Stimulated activated CD8-positive, alpha-beta memory T cell treated with anti-CD3 and anti-CD28 coated beads, Interleukin-2, amount 100 ng/mL, for 48 hours (primary cell): ENCODE measurements at regions not wholly inside any gene's neighbourhood (a gene's known extent, or its start where the extent isn't known, plus 50 kb on each side); places are given as distances from the start of the nearest gene placed in this dataset.
"Not testable (repeated sequence)": the region's sequence is repeated elsewhere in the genome, so short reads cannot be mapped to it uniquely, and the experiment has no call there.

Experiments
- DNase-seq, 2 donors: peaks; one replicate each; pipeline ENCODE4 v3.0.0-alpha.2; 2020; ENCODE audit warnings: low read depth in 2 of 2

DNA sequence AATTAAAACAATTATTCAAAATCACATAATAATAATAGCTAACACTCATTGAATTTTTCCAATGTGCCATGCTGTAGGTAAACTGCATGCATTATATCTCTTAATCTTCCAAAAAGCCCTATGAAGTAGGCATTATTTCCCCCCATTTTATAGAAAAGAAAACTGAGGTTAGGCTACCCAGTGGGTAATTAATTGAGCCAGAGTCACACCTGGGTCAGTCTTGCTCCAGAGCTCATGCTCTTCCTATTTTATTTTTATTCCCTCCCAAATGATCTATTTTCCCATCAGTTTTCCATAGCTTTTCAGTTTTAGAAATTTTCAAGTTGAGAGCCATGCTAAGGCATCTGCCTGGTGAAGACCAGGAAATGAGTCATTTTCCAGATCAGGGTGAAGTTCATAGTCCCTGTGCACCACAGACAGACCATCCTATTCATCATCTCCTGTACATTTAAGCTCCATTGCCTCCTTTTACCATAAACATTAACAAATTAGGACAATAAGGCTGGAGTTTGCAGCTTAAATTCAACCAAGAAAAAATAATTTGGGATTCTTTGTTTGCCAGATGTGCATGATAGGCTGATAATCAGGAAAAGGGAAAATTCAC is 417.3 kb downstream of the OTOL1 start:
- no peak for DNase-seq

- no peak for DNase-seq
These were observed 418.3 kb downstream of the OTOL1 start for GRCh38 chr3:161914703-161915417.

DNA sequence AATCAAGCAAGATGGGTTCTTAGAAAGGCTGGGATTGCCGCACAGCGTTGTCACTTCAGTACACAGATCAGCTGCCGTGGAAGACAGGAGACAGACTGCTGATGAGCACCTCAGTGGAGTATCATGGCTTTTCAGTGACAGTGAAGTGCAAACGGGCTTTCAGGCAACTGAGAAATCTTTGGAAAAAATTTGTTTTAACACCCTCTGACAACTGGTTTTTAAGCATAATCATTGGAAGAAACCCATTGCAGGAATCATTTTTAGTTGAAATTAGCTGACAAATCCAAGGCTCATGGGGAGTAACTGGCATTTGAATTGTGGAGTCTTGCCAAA is 418.8 kb downstream of the OTOL1 start:
- no peak for DNase-seq

GRCh38 chr3:161920196-161920595 is 423.6 kb downstream of the OTOL1 start:
- DNase-seq = no peak

DNA sequence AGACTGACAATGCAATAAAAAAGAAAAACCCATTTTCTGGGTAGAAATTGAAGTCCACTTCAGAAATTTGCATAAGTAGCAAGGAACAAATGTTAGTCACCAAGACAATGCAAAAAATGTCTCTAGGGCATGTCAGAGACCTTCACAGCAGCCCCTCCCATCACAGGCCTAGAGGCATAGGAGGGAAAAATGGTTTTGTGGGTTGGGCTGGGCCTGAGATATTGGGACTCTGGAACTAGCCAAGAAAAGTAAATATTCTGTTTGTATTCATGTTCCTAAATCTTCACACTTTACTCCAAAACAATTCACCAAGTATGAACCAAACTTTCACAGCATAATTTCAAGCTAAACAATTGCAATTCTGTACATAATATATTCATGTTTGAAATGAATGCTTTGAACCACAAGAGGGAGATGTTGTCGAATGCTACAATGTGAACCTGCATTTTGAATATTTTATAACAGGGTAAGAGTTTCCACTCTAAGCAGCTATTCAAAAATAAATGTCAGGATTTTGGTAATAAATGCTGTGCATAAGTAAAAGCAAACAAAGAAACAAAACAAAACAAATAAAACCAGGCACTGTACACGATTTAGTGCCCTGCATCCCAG is 429.2 kb downstream of the OTOL1 start:
- DNase-seq = no peak

- DNase-seq = no peak
These were observed 430.5 kb downstream of the OTOL1 start for GRCh38 chr3:161927131-161927530.

DNA sequence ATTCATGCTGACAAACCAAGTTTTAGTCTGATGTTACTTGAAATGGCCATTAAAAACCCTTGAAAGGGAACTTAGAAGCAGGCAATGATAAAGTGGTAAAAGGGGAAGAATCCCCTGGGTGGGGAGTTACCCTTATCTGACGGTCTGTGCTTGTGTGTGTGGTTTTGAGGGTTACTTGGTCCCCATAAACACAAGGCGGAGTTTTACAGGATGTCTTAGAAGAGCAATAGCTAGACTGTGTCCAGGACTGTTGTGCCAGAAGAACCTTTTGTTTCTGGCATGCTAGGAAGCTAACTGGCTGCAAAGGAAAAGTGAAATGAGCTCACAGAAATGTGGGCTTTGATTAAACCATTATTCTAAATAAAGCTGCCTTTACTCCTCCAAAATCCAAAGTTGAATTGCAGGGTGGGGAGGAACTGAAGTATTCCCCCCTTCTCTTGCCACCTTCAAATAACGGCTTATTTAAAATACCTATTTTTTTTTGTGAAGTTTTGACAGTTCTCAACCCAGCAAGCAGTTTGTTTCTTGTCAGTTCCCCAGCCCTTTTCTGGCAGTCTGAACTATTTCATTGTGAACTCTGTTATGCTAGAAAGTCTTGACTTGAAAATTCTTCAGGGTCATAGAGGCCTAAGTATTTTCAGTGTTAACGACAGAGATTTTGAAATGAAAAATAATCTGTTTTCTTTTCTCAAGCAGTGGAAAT is 443.5 kb downstream of the OTOL1 start:
- DNase-seq = no peak

GRCh38 chr3:161940621-161940965 is 444.0 kb downstream of the OTOL1 start:
- no peak for DNase-seq

- DNase-seq = no peak
These were observed 445.3 kb downstream of the OTOL1 start for GRCh38 chr3:161941891-161942290.

DNA sequence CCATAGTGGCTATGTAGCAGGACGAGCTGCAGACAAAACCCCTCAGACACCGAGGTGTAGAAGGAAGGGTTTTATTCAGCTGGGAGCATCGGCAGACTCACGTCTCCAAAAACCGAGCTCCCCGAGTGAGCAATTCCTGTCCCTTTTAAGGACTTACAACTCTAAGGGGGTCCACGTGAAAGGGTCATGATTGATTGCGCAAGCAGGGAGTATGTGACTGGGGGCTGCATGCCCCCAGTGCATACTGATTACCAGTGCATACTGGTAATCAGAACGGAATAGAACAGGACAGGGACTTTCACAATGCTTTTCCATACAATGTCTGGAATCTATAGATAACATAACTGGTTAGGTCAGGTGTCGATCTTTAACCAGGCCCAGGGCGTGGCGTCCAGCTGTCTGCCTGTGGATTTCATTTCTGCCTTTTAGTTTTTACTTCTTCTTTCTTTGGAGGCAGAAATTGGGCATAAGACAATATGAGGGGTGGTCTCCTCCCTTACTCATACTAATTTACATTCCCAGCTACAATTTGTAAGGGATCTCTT is 447.3 kb downstream of the OTOL1 start:
- not testable (repeated sequence) for DNase-seq

- no peak for DNase-seq
These were observed 449.9 kb downstream of the OTOL1 start for GRCh38 chr3:161946443-161946960.

- no peak for DNase-seq
These were observed 453.8 kb downstream of the OTOL1 start for GRCh38 chr3:161950318-161950868.

DNA sequence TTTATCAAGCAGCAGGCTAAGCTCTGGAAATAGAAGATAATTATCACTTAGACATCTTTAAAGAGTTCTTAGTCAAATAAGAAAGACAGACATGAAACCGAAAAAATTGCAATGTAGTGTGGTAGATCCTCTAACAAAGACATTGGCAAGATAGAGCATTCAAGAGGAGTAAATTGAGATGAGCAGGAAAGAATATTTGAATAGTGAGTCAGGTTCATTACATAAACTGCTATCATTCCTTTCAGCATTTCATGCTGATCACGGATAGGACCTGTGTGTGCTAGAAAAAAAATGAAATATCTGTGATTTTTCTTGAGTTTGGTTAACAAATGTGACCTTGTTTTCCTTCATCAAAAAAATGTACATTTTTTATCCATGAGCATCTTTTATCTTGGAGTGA is 460.9 kb downstream of the OTOL1 start:
- DNase-seq = no peak

GRCh38 chr3:161964857-161965256 is 468.2 kb downstream of the OTOL1 start:
- no peak for DNase-seq

GRCh38 chr3:161969867-161970266 is 473.3 kb downstream of the OTOL1 start:
- DNase-seq = no peak

DNA sequence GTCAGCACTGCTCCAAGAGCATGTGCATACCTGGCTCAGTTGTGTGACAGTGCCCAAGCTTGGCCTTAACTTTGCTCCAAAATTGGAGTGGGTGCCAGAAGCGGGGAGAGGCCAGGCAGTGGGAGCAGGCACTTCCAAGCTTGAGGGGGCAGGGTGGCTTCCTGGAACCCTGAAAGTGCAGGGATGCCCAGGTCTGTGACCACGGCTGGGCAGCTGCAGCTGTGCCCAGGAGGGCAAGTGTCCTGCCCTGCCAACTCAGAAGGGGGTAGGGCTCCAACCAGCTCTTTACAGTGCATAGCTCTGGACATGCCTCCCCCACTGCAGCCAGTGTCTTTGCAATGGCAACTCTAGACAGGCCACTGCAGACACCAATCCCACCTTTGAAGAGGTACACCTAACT is 478.6 kb downstream of the OTOL1 start:
- no peak for DNase-seq

DNA sequence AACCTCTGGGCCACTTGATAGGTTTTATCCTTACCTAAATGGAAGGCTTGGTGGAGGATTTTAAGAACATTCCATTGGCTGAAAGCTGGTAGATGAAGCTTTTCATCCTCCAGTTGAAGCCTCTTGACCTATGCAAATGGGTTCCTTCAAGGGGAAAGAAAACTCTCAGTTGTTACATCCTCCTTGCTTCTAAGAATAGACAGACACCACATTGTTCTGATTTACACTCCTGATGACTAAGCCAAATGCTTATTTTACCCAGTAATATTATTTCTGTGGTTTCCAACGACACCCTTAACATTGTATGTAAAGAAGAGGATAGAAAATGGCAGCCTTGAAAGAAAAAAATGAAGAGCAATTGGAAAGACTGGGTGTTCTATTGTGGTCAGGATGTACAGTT is 480.5 kb downstream of the OTOL1 start:
- no peak for DNase-seq

GRCh38 chr3:161977850-161978249 is 481.2 kb downstream of the OTOL1 start:
- no peak for DNase-seq

DNA sequence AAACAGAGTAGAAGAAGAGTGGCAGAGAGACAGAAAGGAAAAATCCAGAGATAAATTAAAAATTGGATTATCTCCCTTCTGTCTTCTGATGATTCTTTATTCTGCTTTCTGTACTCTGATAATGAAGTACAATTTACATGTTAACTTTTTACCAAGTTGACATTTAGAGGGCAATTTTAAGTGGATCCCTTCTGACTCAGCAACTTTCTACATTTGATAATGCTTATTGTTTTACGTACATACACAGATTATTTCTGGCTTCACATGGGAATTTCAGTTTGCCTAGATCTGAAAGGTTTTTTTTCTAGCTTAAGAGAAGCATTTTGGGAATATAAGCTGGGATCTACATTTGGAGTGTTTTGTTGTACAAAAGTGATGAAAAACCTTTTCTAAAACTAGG is 491.3 kb downstream of the OTOL1 start:
- DNase-seq = no peak

- no peak for DNase-seq
These were observed 492.4 kb downstream of the OTOL1 start for GRCh38 chr3:161989012-161989411.

DNA sequence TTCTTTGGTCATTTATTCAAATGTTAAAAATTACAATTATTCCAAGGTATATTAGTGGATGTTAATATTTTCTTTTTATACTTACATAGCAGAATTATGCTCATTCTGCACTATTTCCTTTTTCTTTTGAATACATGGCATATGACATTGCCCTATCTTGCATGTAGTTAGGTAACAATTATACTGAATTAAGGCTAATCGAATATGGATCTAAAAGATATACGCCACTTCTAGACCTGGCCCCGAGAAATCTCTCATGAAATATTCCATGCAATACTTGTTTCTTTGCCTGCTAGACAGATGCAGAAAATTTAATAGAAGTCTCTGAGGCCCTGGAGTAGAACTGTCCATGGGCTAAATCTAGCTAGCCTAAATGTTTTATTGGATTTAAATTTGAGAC is 493.4 kb downstream of the OTOL1 start:
- no peak for DNase-seq

GRCh38 chr3:161991901-161992540 is 495.4 kb downstream of the OTOL1 start:
- DNase-seq = no peak
